NCI-H2029 treated with DMSO at 0.1 percent for 48 hours (cell line): ENCODE measurements at regions not wholly inside any gene's neighbourhood (a gene's known extent, or its start where the extent isn't known, plus 50 kb on each side); places are given as distances from the start of the nearest gene placed in this dataset.

Experiments
- DNase-seq: peaks from one replicate; lab custom pipeline; 2025; lab: John Stamatoyannopoulos, UW

GRCh38 chr1:224846119-224846907 lies 83.2 kb upstream of the DNAH14 start:
- DNase-seq, result no peak

- DNase-seq, result no peak
Observed at GRCh38 chr1:224850446-224850845, 79.0 kb upstream of the DNAH14 start.

- DNase-seq, result peak; percentile 22
Observed at GRCh38 chr1:224851210-224851847, 78.1 kb upstream of the DNAH14 start.

- DNase-seq, result no peak
Observed at GRCh38 chr1:224851848-224852261, 77.6 kb upstream of the DNAH14 start.

GRCh38 chr1:224852901-224853568 lies 76.4 kb upstream of the DNAH14 start:
- peak; percentile 50 for DNase-seq

- no peak for DNase-seq
Observed at GRCh38 chr1:224856973-224857372, 72.5 kb upstream of the DNAH14 start.

- no peak for DNase-seq
Observed at GRCh38 chr1:224859651-224860050, 69.8 kb upstream of the DNAH14 start.

GRCh38 chr1:224860488-224861338 lies 68.8 kb upstream of the DNAH14 start:
- DNase-seq, result no peak

- DNase-seq, result no peak
Observed at GRCh38 chr1:224861339-224861716, 68.1 kb upstream of the DNAH14 start.

- DNase-seq, result no peak
Observed at GRCh38 chr1:224863486-224863885, 66.0 kb upstream of the DNAH14 start.

- no peak for DNase-seq
Observed at GRCh38 chr1:224864006-224864405, 65.5 kb upstream of the DNAH14 start.

- DNase-seq, result no peak
Observed at GRCh38 chr1:224865510-224865909, 64.0 kb upstream of the DNAH14 start.

- DNase-seq, result no peak
Observed at GRCh38 chr1:224866940-224867339, 62.5 kb upstream of the DNAH14 start.

GRCh38 chr1:224867715-224868114 lies 61.8 kb upstream of the DNAH14 start:
- DNase-seq, result no peak

- DNase-seq, result no peak
Observed at GRCh38 chr1:224872832-224873433, 56.5 kb upstream of the DNAH14 start.

GRCh38 chr1:224873434-224874369 lies 55.8 kb upstream of the DNAH14 start:
- DNase-seq, result no peak

GRCh38 chr1:224874775-224875174 lies 54.7 kb upstream of the DNAH14 start:
- DNase-seq, result no peak

- DNase-seq, result no peak
Observed at GRCh38 chr1:224879162-224879803, 50.2 kb upstream of the DNAH14 start.
